Fibroblast of mammary gland (primary cell): ENCODE measurements at regions not wholly inside any gene's neighbourhood (a gene's known extent, or its start where the extent isn't known, plus 50 kb on each side); places are given as distances from the start of the nearest gene placed in this dataset.

Experiments
- DNase-seq: peaks from one replicate; pipeline ENCODE4 v3.0.0-alpha.2; 2010; ENCODE audit warnings: low read depth
- H3K4me3 ChIP-seq: 2 replicates; pipeline ENCODE4 v1.5.1; 2011; ENCODE audit warnings: low read depth, mild to moderate bottlenecking, low read length, moderate library complexity; ENCODE audit not compliant: control insufficient read depth
- TF ChIP-seq, protein P1 (sequence below): conservative IDR thresholded peaks from 2 replicates; pipeline ENCODE4 v1.5.1; 2011; ENCODE audit warnings: low read depth, low read length, inconsistent platforms; ENCODE audit not compliant: control insufficient read depth, insufficient read depth

DNA sequence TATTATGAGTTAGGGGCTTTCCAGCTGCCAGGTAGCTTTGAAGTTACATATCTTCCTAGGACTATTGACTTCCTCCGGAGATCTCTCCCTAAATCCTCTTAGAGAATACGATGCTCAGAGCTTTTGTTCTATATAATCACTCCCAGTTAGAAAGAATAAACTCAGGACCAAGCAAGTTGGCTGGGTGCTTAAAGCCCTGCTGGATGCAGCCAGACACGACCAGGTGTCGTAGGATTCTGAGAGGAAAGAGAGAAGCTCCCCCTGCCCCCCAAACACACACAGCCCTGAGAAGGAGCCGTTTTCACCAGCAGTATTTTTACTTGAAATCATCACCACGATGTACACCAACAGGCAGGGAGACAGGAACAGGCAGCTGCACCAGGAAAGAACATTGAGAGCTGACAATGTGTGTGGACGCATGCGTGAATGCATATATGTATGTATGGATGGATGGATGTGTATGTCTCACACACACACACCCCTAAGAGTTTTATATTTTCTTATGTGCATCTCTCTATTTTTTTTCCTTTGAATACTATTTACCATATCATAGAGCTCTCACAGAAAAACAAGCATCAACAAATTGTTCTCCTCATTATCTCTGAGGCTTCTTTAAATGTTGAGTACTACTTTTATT, 382.6 kb downstream of the EPHA4 start:
- DNase-seq: no peak
- H3K4me3 ChIP-seq: no peak overlapping the region
- TF ChIP-seq, protein P1, sequence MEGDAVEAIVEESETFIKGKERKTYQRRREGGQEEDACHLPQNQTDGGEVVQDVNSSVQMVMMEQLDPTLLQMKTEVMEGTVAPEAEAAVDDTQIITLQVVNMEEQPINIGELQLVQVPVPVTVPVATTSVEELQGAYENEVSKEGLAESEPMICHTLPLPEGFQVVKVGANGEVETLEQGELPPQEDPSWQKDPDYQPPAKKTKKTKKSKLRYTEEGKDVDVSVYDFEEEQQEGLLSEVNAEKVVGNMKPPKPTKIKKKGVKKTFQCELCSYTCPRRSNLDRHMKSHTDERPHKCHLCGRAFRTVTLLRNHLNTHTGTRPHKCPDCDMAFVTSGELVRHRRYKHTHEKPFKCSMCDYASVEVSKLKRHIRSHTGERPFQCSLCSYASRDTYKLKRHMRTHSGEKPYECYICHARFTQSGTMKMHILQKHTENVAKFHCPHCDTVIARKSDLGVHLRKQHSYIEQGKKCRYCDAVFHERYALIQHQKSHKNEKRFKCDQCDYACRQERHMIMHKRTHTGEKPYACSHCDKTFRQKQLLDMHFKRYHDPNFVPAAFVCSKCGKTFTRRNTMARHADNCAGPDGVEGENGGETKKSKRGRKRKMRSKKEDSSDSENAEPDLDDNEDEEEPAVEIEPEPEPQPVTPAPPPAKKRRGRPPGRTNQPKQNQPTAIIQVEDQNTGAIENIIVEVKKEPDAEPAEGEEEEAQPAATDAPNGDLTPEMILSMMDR: no peak

DNA sequence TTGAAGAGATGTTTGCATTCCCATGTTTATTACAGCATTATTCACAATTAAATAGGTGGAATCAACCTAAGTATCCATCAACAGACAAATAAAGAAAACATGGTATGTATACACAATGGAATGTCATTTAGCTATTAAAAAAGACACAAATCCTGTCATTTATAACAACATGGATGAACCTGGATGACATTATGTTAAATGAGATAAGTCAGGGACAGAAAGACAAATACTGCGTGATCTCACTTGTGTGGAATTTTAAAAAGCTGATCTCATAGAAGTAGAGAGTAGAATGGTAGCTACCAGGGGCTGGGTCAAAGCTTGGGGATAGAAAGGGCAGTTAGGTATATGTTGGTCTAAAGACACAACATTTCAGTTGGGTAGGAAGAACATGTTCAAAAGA, 376.3 kb downstream of the EPHA4 start:
- no peak for DNase-seq
- TF ChIP-seq, protein P1: no peak

DNA sequence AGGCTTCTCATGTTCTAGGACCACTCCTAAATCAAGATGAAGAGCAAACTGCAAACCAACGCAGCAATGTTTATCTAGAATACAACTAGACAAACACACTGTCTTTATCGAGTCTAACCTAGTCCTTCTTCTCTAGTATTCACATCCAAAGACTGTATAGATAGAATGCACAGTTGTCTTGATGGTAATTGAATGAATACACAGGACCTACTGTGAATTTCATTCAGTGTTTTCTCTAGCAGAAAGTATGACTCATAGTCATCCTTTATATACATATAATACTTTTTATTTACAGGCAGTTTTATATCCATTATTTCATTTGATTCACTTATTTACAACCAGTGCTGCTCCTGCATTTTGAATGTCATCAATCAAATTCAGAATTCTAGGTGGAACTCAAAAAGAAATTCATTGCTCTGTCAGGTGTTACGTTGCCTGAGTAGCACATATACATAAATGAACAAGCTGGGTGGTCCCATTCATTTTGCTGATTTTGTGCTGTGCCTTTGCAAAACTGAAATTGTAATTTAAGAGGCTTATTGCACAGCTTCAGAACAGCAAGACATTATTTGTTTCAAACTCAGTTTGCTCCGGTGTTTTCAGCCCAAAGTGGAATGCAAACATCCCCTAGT, 374.8 kb downstream of the EPHA4 start:
- TF ChIP-seq, protein P1: no peak
- H3K4me3 ChIP-seq: no peak overlapping the region
- no peak for DNase-seq

More for the DNA sequence above, 376.3 kb downstream of the EPHA4 start:
- H3K4me3 ChIP-seq: no peak overlapping the region

DNA sequence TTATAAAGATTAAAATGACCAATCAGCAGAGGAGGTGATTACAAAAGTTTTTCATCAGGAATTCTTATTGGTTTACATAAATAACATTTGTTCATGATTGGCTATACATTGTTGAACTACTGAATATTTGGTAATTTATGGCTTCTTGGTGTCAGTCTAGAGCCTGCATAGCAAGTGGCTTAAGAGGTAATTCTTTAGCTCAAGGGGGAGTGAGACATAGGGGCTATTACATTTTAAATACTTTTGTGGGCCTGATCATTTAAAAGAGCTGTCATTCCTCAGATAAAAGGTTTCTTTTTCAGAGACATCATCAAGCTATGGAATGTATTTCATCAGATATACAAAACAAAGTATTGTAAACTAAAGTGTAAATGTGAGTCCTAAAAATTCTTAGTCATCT, 373.8 kb downstream of the EPHA4 start:
- H3K4me3 ChIP-seq: no peak overlapping the region
- DNase-seq: no peak
- TF ChIP-seq, protein P1: no peak

DNA sequence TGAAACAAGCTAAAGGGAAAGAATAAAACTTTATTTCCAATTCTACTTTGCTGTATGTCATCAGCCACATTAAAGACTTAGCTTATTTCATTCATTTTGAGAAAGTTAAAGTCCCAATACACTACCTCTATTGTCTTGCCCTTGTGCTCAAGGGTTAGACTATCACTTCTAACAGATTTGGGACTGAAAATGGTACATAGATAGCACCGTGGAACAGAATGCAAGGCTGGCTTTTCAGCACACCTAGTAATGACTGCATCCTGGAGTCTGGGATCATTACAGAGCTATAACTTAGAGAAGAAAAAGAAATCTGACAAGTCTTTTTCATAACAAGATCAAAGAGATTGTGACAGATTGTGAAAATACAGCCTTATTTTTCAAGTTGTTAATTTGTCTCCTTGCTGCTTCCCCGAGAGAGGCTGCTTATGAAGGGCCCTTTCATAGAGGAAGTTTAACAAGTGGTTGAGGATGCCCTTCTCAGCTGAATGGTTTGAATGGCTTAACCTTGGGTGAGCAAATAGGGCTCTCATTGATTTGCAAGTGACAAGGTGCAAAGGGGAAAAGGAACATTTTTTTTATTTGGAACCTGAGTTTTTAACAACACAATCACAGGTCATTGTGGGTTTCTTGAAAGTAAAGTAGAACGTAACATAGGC, 371.8 kb downstream of the EPHA4 start:
- TF ChIP-seq, protein P1: no peak
- no peak for DNase-seq

DNA sequence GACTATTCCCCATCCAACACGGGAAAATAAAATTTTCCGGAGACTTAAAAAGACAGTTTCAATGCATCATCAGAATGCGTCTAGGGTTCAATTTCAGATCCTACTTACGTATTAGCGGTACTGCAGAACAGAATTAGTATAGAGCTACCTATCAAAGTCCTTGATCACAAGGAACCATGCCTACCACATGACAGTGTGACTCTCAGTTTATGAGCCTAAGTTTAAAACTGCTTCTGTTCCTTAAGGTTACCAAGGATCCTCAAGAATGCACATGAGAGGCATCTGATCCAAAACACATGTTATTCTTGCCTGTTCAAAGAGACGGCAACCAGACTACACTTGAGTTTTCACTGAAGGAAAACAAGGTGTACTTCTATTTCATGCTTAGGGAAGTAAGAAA, 369.7 kb downstream of the EPHA4 start:
- no peak for DNase-seq
- no peak overlapping the region for H3K4me3 ChIP-seq
- TF ChIP-seq, protein P1: no peak

More for the DNA sequence above, 371.8 kb downstream of the EPHA4 start:
- no peak overlapping the region for H3K4me3 ChIP-seq
